ENCODE measurements at regions not wholly inside any gene's neighbourhood (a gene's known extent, or its start where the extent isn't known, plus 50 kb on each side); places are given as distances from the start of the nearest gene placed in this dataset.

GRCh38 chr3:26558257-26558656, 64.3 kb upstream of the LRRC3B start (continued):
- no peak for TF ChIP-seq HDAC1 (IDR thresholded peaks at IDR 0.05)
- TF ChIP-seq, protein P1, sequence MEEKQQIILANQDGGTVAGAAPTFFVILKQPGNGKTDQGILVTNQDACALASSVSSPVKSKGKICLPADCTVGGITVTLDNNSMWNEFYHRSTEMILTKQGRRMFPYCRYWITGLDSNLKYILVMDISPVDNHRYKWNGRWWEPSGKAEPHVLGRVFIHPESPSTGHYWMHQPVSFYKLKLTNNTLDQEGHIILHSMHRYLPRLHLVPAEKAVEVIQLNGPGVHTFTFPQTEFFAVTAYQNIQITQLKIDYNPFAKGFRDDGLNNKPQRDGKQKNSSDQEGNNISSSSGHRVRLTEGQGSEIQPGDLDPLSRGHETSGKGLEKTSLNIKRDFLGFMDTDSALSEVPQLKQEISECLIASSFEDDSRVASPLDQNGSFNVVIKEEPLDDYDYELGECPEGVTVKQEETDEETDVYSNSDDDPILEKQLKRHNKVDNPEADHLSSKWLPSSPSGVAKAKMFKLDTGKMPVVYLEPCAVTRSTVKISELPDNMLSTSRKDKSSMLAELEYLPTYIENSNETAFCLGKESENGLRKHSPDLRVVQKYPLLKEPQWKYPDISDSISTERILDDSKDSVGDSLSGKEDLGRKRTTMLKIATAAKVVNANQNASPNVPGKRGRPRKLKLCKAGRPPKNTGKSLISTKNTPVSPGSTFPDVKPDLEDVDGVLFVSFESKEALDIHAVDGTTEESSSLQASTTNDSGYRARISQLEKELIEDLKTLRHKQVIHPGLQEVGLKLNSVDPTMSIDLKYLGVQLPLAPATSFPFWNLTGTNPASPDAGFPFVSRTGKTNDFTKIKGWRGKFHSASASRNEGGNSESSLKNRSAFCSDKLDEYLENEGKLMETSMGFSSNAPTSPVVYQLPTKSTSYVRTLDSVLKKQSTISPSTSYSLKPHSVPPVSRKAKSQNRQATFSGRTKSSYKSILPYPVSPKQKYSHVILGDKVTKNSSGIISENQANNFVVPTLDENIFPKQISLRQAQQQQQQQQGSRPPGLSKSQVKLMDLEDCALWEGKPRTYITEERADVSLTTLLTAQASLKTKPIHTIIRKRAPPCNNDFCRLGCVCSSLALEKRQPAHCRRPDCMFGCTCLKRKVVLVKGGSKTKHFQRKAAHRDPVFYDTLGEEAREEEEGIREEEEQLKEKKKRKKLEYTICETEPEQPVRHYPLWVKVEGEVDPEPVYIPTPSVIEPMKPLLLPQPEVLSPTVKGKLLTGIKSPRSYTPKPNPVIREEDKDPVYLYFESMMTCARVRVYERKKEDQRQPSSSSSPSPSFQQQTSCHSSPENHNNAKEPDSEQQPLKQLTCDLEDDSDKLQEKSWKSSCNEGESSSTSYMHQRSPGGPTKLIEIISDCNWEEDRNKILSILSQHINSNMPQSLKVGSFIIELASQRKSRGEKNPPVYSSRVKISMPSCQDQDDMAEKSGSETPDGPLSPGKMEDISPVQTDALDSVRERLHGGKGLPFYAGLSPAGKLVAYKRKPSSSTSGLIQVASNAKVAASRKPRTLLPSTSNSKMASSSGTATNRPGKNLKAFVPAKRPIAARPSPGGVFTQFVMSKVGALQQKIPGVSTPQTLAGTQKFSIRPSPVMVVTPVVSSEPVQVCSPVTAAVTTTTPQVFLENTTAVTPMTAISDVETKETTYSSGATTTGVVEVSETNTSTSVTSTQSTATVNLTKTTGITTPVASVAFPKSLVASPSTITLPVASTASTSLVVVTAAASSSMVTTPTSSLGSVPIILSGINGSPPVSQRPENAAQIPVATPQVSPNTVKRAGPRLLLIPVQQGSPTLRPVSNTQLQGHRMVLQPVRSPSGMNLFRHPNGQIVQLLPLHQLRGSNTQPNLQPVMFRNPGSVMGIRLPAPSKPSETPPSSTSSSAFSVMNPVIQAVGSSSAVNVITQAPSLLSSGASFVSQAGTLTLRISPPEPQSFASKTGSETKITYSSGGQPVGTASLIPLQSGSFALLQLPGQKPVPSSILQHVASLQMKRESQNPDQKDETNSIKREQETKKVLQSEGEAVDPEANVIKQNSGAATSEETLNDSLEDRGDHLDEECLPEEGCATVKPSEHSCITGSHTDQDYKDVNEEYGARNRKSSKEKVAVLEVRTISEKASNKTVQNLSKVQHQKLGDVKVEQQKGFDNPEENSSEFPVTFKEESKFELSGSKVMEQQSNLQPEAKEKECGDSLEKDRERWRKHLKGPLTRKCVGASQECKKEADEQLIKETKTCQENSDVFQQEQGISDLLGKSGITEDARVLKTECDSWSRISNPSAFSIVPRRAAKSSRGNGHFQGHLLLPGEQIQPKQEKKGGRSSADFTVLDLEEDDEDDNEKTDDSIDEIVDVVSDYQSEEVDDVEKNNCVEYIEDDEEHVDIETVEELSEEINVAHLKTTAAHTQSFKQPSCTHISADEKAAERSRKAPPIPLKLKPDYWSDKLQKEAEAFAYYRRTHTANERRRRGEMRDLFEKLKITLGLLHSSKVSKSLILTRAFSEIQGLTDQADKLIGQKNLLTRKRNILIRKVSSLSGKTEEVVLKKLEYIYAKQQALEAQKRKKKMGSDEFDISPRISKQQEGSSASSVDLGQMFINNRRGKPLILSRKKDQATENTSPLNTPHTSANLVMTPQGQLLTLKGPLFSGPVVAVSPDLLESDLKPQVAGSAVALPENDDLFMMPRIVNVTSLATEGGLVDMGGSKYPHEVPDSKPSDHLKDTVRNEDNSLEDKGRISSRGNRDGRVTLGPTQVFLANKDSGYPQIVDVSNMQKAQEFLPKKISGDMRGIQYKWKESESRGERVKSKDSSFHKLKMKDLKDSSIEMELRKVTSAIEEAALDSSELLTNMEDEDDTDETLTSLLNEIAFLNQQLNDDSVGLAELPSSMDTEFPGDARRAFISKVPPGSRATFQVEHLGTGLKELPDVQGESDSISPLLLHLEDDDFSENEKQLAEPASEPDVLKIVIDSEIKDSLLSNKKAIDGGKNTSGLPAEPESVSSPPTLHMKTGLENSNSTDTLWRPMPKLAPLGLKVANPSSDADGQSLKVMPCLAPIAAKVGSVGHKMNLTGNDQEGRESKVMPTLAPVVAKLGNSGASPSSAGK (IDR thresholded peaks at IDR 0.05) = no peak

Measured in K562 (cell line).